22Rv1 (cell line): ENCODE measurements at regions not wholly inside any gene's neighbourhood (a gene's known extent, or its start where the extent isn't known, plus 50 kb on each side); places are given as distances from the start of the nearest gene placed in this dataset.
"Not testable (repeated sequence)": the region's sequence is repeated elsewhere in the genome, so short reads cannot be mapped to it uniquely, and the experiment has no call there.

Experiments
- ZFX ChIP-seq: fragments of 450-650 bp; IDR thresholded peaks from 2 replicates; pipeline ENCODE4 v1.6.1; 2017; ENCODE audit warnings: antibody characterized with exemption, borderline replicate concordance
- TF ChIP-seq, protein P1 (sequence below): fragments of 450-650 bp; IDR thresholded peaks from 2 replicates; pipeline ENCODE4 v1.5.1; 2017; ENCODE audit warnings: mild to moderate bottlenecking

DNA sequence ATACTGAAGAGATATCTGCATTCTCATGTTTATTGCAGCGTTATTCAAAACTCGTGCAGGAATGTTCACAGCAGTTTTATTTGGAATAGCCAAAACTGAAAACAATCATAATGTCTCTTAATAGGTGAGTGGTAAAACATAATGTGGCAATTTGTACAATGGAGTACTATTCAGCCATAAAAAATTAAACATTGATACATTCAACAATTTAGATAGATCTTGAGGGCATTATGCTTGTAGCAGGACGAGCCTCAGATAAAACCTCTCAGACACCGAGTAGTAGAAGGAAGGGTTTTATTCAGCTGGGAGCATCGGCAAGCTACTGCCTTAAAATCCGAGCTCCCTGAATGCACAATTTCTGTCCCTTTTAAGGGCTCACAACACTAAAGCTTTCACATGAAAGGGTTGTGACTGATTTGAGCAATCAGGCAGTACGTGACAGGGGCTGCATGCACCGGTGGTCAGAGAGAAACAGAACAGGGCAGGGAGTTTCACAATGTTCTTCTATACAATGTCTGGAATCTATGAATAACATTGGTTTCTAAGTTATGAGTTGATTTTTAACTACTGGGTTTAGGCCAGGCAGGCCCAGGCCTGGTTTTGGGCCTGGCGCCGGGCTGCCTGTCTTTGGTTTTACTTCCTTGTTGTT, 195.3 kb upstream of the PRSS16 start:
- TF ChIP-seq, protein P1, sequence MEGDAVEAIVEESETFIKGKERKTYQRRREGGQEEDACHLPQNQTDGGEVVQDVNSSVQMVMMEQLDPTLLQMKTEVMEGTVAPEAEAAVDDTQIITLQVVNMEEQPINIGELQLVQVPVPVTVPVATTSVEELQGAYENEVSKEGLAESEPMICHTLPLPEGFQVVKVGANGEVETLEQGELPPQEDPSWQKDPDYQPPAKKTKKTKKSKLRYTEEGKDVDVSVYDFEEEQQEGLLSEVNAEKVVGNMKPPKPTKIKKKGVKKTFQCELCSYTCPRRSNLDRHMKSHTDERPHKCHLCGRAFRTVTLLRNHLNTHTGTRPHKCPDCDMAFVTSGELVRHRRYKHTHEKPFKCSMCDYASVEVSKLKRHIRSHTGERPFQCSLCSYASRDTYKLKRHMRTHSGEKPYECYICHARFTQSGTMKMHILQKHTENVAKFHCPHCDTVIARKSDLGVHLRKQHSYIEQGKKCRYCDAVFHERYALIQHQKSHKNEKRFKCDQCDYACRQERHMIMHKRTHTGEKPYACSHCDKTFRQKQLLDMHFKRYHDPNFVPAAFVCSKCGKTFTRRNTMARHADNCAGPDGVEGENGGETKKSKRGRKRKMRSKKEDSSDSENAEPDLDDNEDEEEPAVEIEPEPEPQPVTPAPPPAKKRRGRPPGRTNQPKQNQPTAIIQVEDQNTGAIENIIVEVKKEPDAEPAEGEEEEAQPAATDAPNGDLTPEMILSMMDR, result not testable (repeated sequence)
- TF ChIP-seq ZFX, result not testable (repeated sequence)
